ENCODE measurements at regions not wholly inside any gene's neighbourhood (a gene's known extent, or its start where the extent isn't known, plus 50 kb on each side); places are given as distances from the start of the nearest gene placed in this dataset.
A peak's percentile ranks its signal among the peaks of the same experiment; 100 is the strongest.

- no peak overlapping the region for H2BK5ac ChIP-seq (ENCODE audit: low read length)
- H4K91ac ChIP-seq (ENCODE audit: low read depth, low read length, poor library complexity) = no peak overlapping the region
- no peak overlapping the region for H2BK12ac ChIP-seq (ENCODE audit: low read length)
- no peak overlapping the region for H3K4me2 ChIP-seq (ENCODE audit: insufficient read depth, low read length, poor library complexity, severe bottlenecking)
- no peak overlapping the region for H2AFZ ChIP-seq (ENCODE audit: low read length)
- H3K4me3 ChIP-seq (ENCODE audit: low read length in 2 of 2) = no peak overlapping the region
- H3K27me3 ChIP-seq (ENCODE audit: control insufficient read depth in 3 of 3, insufficient read depth in 3 of 3, low read depth in 1 of 3, low read length in 3 of 3) = no peaks in the 10 kb centered on the region
- H3K36me3 ChIP-seq (replicated peaks in 1 of 2; ENCODE audit: control insufficient read depth in 2 of 2, insufficient read depth in 2 of 2, low read length in 2 of 2) = no peaks in the 10 kb centered on the region
- H3K23ac ChIP-seq (ENCODE audit: low read depth, low read length, poor library complexity) = no peak overlapping the region
- no peak overlapping the region for H3K14ac ChIP-seq (ENCODE audit: low read length)
- no peak overlapping the region for H3K27ac ChIP-seq (replicated peaks; ENCODE audit: low read length)
- H3K4me1 ChIP-seq (ENCODE audit: control insufficient read depth in 2 of 2, insufficient read depth in 1 of 2, low read depth in 1 of 2, low read length in 2 of 2) = no peaks in the 10 kb centered on the region
- H3K18ac ChIP-seq (ENCODE audit: low read length) = peak overlapping the region; percentile 63
- no peak for DNase-seq (ENCODE audit: low spot score)
- no peak overlapping the region for H2BK15ac ChIP-seq (ENCODE audit: low read length)
- H4K8ac ChIP-seq (ENCODE audit: low read depth, low read length) = no peak overlapping the region
- no peak overlapping the region for H3K9ac ChIP-seq (ENCODE audit: low read depth, low read length, poor library complexity)
- H2AK5ac ChIP-seq (ENCODE audit: low read depth, low read length) = no peak overlapping the region
- H3K4ac ChIP-seq (ENCODE audit: low read length) = no peak overlapping the region
- no peaks in the 10 kb centered on the region for H3K79me1 ChIP-seq (ENCODE audit: low read depth, low read length)
- WGBS, 2 donors (ENCODE audit: extremely low coverage in 2 of 2, insufficient read length in 2 of 2, insufficient replicate concordance in 1 of 2) = no CpG with 5 or more reads among the region's 16 CpGs
- H3K9me3 ChIP-seq (replicated peaks in 1 of 2; ENCODE audit: control insufficient read depth in 2 of 2, insufficient read depth in 1 of 2, low read depth in 1 of 2, low read length in 2 of 2) = peaks cover 0 to 2% of the 10 kb centered on the region in 2 donors
- H2BK120ac ChIP-seq (ENCODE audit: low read depth, low read length) = no peak overlapping the region
Measured at GRCh38 chr18:78396077-78396476, 583.5 kb upstream of the SALL3 start.

DNA sequence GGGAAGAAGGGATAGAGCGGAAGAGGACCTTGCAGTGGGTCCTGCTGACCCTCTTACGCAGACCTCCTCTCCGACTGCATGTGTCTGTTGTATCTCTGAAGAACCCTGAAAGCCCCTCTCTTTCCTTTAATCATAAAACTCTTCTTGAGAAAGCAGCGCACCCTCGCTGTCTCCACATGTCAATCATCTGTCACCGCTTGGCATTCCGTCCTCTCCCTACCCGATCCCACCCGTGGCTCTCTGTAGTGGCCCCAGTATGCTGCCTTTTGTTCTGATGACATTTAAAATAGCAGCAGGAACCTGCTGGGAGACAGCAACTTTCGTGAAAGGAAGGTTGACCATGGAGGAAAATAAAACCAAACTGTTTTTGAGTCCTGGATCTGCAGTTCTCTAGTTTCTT, 582.9 kb upstream of the SALL3 start:
- H3K18ac ChIP-seq (ENCODE audit: low read length) = peak overlapping the region; percentile 60

GRCh38 chr18:78399992-78400503, 579.6 kb upstream of the SALL3 start:
- H3K4me1 ChIP-seq (ENCODE audit: control insufficient read depth in 2 of 2, insufficient read depth in 1 of 2, low read depth in 1 of 2, low read length in 2 of 2) = no peaks in the 10 kb centered on the region
- no peak overlapping the region for H3K9ac ChIP-seq (ENCODE audit: low read depth, low read length, poor library complexity)
- no peak overlapping the region for H4K91ac ChIP-seq (ENCODE audit: low read depth, low read length, poor library complexity)
- peaks cover 0 to 2% of the 10 kb centered on the region in 2 donors for H3K9me3 ChIP-seq (replicated peaks in 1 of 2; ENCODE audit: control insufficient read depth in 2 of 2, insufficient read depth in 1 of 2, low read depth in 1 of 2, low read length in 2 of 2)
- no peak overlapping the region for H2BK15ac ChIP-seq (ENCODE audit: low read length)
- no peak overlapping the region for H2BK120ac ChIP-seq (ENCODE audit: low read depth, low read length)
- no peak overlapping the region for H3K4ac ChIP-seq (ENCODE audit: low read length)
- no peak overlapping the region for H4K8ac ChIP-seq (ENCODE audit: low read depth, low read length)
- no peak overlapping the region for H3K23ac ChIP-seq (ENCODE audit: low read depth, low read length, poor library complexity)
- no peak overlapping the region for H2AK5ac ChIP-seq (ENCODE audit: low read depth, low read length)
- no peak for DNase-seq (ENCODE audit: low spot score)
- no CpG with 5 or more reads among the region's 25 CpGs for WGBS, 2 donors (ENCODE audit: extremely low coverage in 2 of 2, insufficient read length in 2 of 2, insufficient replicate concordance in 1 of 2)
- H3K27me3 ChIP-seq (ENCODE audit: control insufficient read depth in 3 of 3, insufficient read depth in 3 of 3, low read depth in 1 of 3, low read length in 3 of 3) = no peaks in the 10 kb centered on the region
- H2BK5ac ChIP-seq (ENCODE audit: low read length) = no peak overlapping the region
- no peak overlapping the region for H3K4me3 ChIP-seq (ENCODE audit: low read length in 2 of 2)
- H2AFZ ChIP-seq (ENCODE audit: low read length) = no peak overlapping the region
- no peaks in the 10 kb centered on the region for H3K36me3 ChIP-seq (replicated peaks in 1 of 2; ENCODE audit: control insufficient read depth in 2 of 2, insufficient read depth in 2 of 2, low read length in 2 of 2)
- no peak overlapping the region for H3K27ac ChIP-seq (replicated peaks; ENCODE audit: low read length)
- H3K18ac ChIP-seq (ENCODE audit: low read length) = peak overlapping the region; percentile 59
- H3K4me2 ChIP-seq (ENCODE audit: insufficient read depth, low read length, poor library complexity, severe bottlenecking) = no peak overlapping the region
- H3K79me1 ChIP-seq (ENCODE audit: low read depth, low read length) = no peaks in the 10 kb centered on the region
- H3K14ac ChIP-seq (ENCODE audit: low read length) = no peak overlapping the region
- no peak overlapping the region for H2BK12ac ChIP-seq (ENCODE audit: low read length)

More for the DNA sequence above, 582.9 kb upstream of the SALL3 start:
- Histone ChIP-seq H2BK12ac (ENCODE audit: low read length) (no peak overlapping the region), H3K79me1 (ENCODE audit: low read depth, low read length) (no peaks in the 10 kb centered on the region), H2AFZ (ENCODE audit: low read length) (no peak overlapping the region), H3K4me3 (ENCODE audit: low read length in 2 of 2) (no peak overlapping the region), H3K9ac (ENCODE audit: low read depth, low read length, poor library complexity) (no peak overlapping the region), H3K4me1 (ENCODE audit: control insufficient read depth in 2 of 2, insufficient read depth in 1 of 2, low read depth in 1 of 2, low read length in 2 of 2) (no peaks in the 10 kb centered on the region), H4K91ac (ENCODE audit: low read depth, low read length, poor library complexity) (no peak overlapping the region), H3K27me3 (ENCODE audit: control insufficient read depth in 3 of 3, insufficient read depth in 3 of 3, low read depth in 1 of 3, low read length in 3 of 3) (no peaks in the 10 kb centered on the region), H3K14ac (ENCODE audit: low read length) (no peak overlapping the region), H3K27ac (replicated peaks; ENCODE audit: low read length) (no peak overlapping the region), H2AK5ac (ENCODE audit: low read depth, low read length) (no peak overlapping the region), H2BK15ac (ENCODE audit: low read length) (no peak overlapping the region), H4K8ac (ENCODE audit: low read depth, low read length) (no peak overlapping the region), H2BK5ac (ENCODE audit: low read length) (no peak overlapping the region), H3K23ac (ENCODE audit: low read depth, low read length, poor library complexity) (no peak overlapping the region), H3K4ac (ENCODE audit: low read length) (no peak overlapping the region), H3K4me2 (ENCODE audit: insufficient read depth, low read length, poor library complexity, severe bottlenecking) (no peak overlapping the region), H2BK120ac (ENCODE audit: low read depth, low read length) (no peak overlapping the region), H3K36me3 (replicated peaks in 1 of 2; ENCODE audit: control insufficient read depth in 2 of 2, insufficient read depth in 2 of 2, low read length in 2 of 2) (no peaks in the 10 kb centered on the region), H3K9me3 (replicated peaks in 1 of 2; ENCODE audit: control insufficient read depth in 2 of 2, insufficient read depth in 1 of 2, low read depth in 1 of 2, low read length in 2 of 2) (peaks cover 0 to 2% of the 10 kb centered on the region in 2 donors)
- WGBS, 2 donors (ENCODE audit: extremely low coverage in 2 of 2, insufficient read length in 2 of 2, insufficient replicate concordance in 1 of 2) = no CpG with 5 or more reads among the region's 10 CpGs
- DNase-seq (ENCODE audit: low spot score) = no peak

- peaks cover 0 to 2% of the 10 kb centered on the region in 2 donors for H3K9me3 ChIP-seq (replicated peaks in 1 of 2; ENCODE audit: control insufficient read depth in 2 of 2, insufficient read depth in 1 of 2, low read depth in 1 of 2, low read length in 2 of 2)
- no peak overlapping the region for H2BK15ac ChIP-seq (ENCODE audit: low read length)
- H3K18ac ChIP-seq (ENCODE audit: low read length) = no peak overlapping the region
- H2BK12ac ChIP-seq (ENCODE audit: low read length) = no peak overlapping the region
- H3K14ac ChIP-seq (ENCODE audit: low read length) = no peak overlapping the region
- no peaks in the 10 kb centered on the region for H3K79me1 ChIP-seq (ENCODE audit: low read depth, low read length)
- H3K27ac ChIP-seq (replicated peaks; ENCODE audit: low read length) = no peak overlapping the region
- H2BK5ac ChIP-seq (ENCODE audit: low read length) = no peak overlapping the region
- no peak overlapping the region for H3K23ac ChIP-seq (ENCODE audit: low read depth, low read length, poor library complexity)
- no peak overlapping the region for H4K91ac ChIP-seq (ENCODE audit: low read depth, low read length, poor library complexity)
- H2BK120ac ChIP-seq (ENCODE audit: low read depth, low read length) = no peak overlapping the region
- no peaks in the 10 kb centered on the region for H3K4me1 ChIP-seq (ENCODE audit: control insufficient read depth in 2 of 2, insufficient read depth in 1 of 2, low read depth in 1 of 2, low read length in 2 of 2)
- no peak overlapping the region for H4K8ac ChIP-seq (ENCODE audit: low read depth, low read length)
- H2AK5ac ChIP-seq (ENCODE audit: low read depth, low read length) = no peak overlapping the region
- no peak overlapping the region for H3K4me2 ChIP-seq (ENCODE audit: insufficient read depth, low read length, poor library complexity, severe bottlenecking)
- no peak overlapping the region for H3K4me3 ChIP-seq (ENCODE audit: low read length in 2 of 2)
- no peak overlapping the region for H2AFZ ChIP-seq (ENCODE audit: low read length)
- DNase-seq (ENCODE audit: low spot score) = no peak
- WGBS, 2 donors (ENCODE audit: extremely low coverage in 2 of 2, insufficient read length in 2 of 2, insufficient replicate concordance in 1 of 2) = no CpG with 5 or more reads among the region's 7 CpGs
- peak overlapping the region; percentile 0 for H3K9ac ChIP-seq (ENCODE audit: low read depth, low read length, poor library complexity)
- no peak overlapping the region for H3K4ac ChIP-seq (ENCODE audit: low read length)
- H3K27me3 ChIP-seq (ENCODE audit: control insufficient read depth in 3 of 3, insufficient read depth in 3 of 3, low read depth in 1 of 3, low read length in 3 of 3) = no peaks in the 10 kb centered on the region
- H3K36me3 ChIP-seq (replicated peaks in 1 of 2; ENCODE audit: control insufficient read depth in 2 of 2, insufficient read depth in 2 of 2, low read length in 2 of 2) = no peaks in the 10 kb centered on the region
Measured at GRCh38 chr18:78402440-78402839, 577.2 kb upstream of the SALL3 start.

All from neuronal stem cell (in vitro differentiated cells).